GM23338 (cell line): ENCODE measurements at regions not wholly inside any gene's neighbourhood (a gene's known extent, or its start where the extent isn't known, plus 50 kb on each side); places are given as distances from the start of the nearest gene placed in this dataset.

Experiments
- ATAC-seq: fragments of 200-7000 bp; cut with Tn5 transposase; 3 replicates; pipeline ENCODE4 v1.9.1; 2020
- DNase-seq: peaks from one replicate; pipeline ENCODE4 v3.0.0-alpha.2; 2015; ENCODE audit warnings: low spot score
- H2AFZ ChIP-seq: fragments of 200-600 bp; sonication (generic); 2 replicates; pipeline ENCODE4 v1.8.0; 2016; ENCODE audit warnings: antibody characterized with exemption, mild to moderate bottlenecking, moderate library complexity
- H3F3A ChIP-seq: fragments of 200-600 bp; sonication (generic); replicated peaks from 2 replicates; pipeline ENCODE4 v1.8.0; 2017; ENCODE audit warnings: antibody characterized with exemption, mixed run types, low read depth
- H3K27ac ChIP-seq: fragments of 200-600 bp; sonication (generic); 2 replicates; pipeline ENCODE4 v1.6.1; 2016; ENCODE audit warnings: low read depth
- H3K27me3 ChIP-seq: fragments of 200-600 bp; sonication (generic); 2 replicates; pipeline ENCODE4 v1.8.0; 2016; ENCODE audit warnings: mild to moderate bottlenecking, mixed run types, moderate library complexity; ENCODE audit not compliant: insufficient read depth
- H3K36me3 ChIP-seq: fragments of 200-600 bp; sonication (generic); 2 replicates; pipeline ENCODE4 v1.8.0; 2016; ENCODE audit warnings: mild to moderate bottlenecking; ENCODE audit not compliant: insufficient read depth
- H3K4me1 ChIP-seq: fragments of 200-600 bp; sonication (generic); 2 replicates; pipeline ENCODE4 v1.8.0; 2016; ENCODE audit warnings: mild to moderate bottlenecking, moderate library complexity; ENCODE audit not compliant: insufficient read depth
- H3K4me2 ChIP-seq: fragments of 200-600 bp; sonication (generic); 2 replicates; pipeline ENCODE4 v1.7.1; 2017; ENCODE audit warnings: mixed run types
- H3K4me3 ChIP-seq: fragments of 200-600 bp; sonication (generic); 2 replicates; pipeline ENCODE4 v1.6.1; 2016; ENCODE audit warnings: mixed run types
- H3K79me2 ChIP-seq: fragments of 200-600 bp; sonication (generic); replicated peaks from 2 replicates; pipeline ENCODE4 v1.8.0; 2017; ENCODE audit warnings: mild to moderate bottlenecking; ENCODE audit not compliant: insufficient read depth
- H3K9me2 ChIP-seq: fragments of 200-600 bp; sonication (generic); 2 replicates; pipeline ENCODE4 v1.8.0; 2017; ENCODE audit not compliant: insufficient read depth
- H4K20me1 ChIP-seq: fragments of 200-600 bp; sonication (generic); replicated peaks from 2 replicates; pipeline ENCODE4 v1.8.0; 2017; ENCODE audit warnings: mild to moderate bottlenecking; ENCODE audit not compliant: insufficient read depth
- H3K27ac Mint-ChIP-seq: 2 replicates; pipeline ENCODE4 v1.8.0; 2020; ENCODE audit warnings: inconsistent platforms, mild to moderate bottlenecking, moderate library complexity, mixed read lengths
- H3K27me3 Mint-ChIP-seq: 3 replicates; pipeline ENCODE4 v1.8.0; 2022; ENCODE audit warnings: low read depth, mild to moderate bottlenecking, moderate library complexity, mixed read lengths, inconsistent platforms; ENCODE audit not compliant: insufficient read depth, poor library complexity
- H3K36me3 Mint-ChIP-seq: 3 replicates; pipeline ENCODE4 v1.8.0; 2021; ENCODE audit warnings: low read depth, mild to moderate bottlenecking, inconsistent platforms, moderate library complexity, mixed read lengths
- H3K4me1 Mint-ChIP-seq: 3 replicates; pipeline ENCODE4 v1.8.0; 2020; ENCODE audit warnings: mild to moderate bottlenecking, inconsistent platforms, mixed read lengths
- H3K4me3 Mint-ChIP-seq: 3 replicates; pipeline ENCODE4 v1.8.0; 2021; ENCODE audit warnings: moderate library complexity, mild to moderate bottlenecking, inconsistent platforms, mixed read lengths
- H3K9me3 Mint-ChIP-seq: 3 replicates; pipeline ENCODE4 v1.8.0; 2020; ENCODE audit warnings: moderate library complexity, mild to moderate bottlenecking, inconsistent platforms, mixed read lengths
- CREB1 ChIP-seq: fragments of 250-450 bp; sonication (Bioruptor Pico); IDR thresholded peaks from 2 replicates; pipeline ENCODE4 v1.5.0; 2020; ENCODE audit warnings: low read depth, mild to moderate bottlenecking, moderate library complexity
- EZH2 ChIP-seq: fragments of 200-600 bp; sonication (generic); IDR thresholded peaks from one replicate; pipeline ENCODE4 v1.8.0; 2017; ENCODE audit warnings: antibody characterized with exemption, mild to moderate bottlenecking, low read depth; ENCODE audit not compliant: unreplicated experiment
- EZH2phosphoT487 ChIP-seq: fragments of 200-600 bp; sonication (generic); IDR thresholded peaks from one replicate; pipeline ENCODE4 v1.8.1; 2018; ENCODE audit warnings: antibody characterized with exemption; ENCODE audit not compliant: unreplicated experiment
- JUNB ChIP-seq: IDR thresholded peaks from one replicate; pipeline ENCODE4 v1.6.1; 2016; ENCODE audit warnings: antibody characterized with exemption; ENCODE audit not compliant: unreplicated experiment
- NANOG ChIP-seq: IDR thresholded peaks from 2 replicates; pipeline ENCODE4 v1.6.1; 2016; ENCODE audit warnings: antibody characterized with exemption, borderline replicate concordance
- POLR2AphosphoS5 ChIP-seq: IDR thresholded peaks from 2 replicates; pipeline ENCODE4 v1.6.1; 2016; ENCODE audit warnings: antibody characterized with exemption, low read depth
- STAT1 ChIP-seq: IDR thresholded peaks from one replicate; pipeline ENCODE4 v1.6.1; 2016; ENCODE audit warnings: antibody characterized with exemption; ENCODE audit not compliant: unreplicated experiment
- ZNF114 ChIP-seq: fragments of 250-450 bp; sonication (Bioruptor Pico); IDR thresholded peaks from 2 replicates; pipeline ENCODE4 v1.5.0; 2020; ENCODE audit warnings: mild to moderate bottlenecking, moderate library complexity
- ZNF331 ChIP-seq: fragments of 250-450 bp; sonication (Bioruptor Pico); IDR thresholded peaks from 2 replicates; pipeline ENCODE4 v1.5.0; 2020; ENCODE audit warnings: low read depth, mild to moderate bottlenecking, moderate library complexity
- TF ChIP-seq, protein P1 (sequence below): IDR thresholded peaks from 2 replicates; pipeline ENCODE4 v1.6.1; 2016; ENCODE audit warnings: antibody characterized with exemption
- TF ChIP-seq, protein P2 (sequence below): IDR thresholded peaks from one replicate; pipeline ENCODE4 v1.6.1; 2018; ENCODE audit warnings: antibody characterized with exemption; ENCODE audit not compliant: unreplicated experiment
- TF ChIP-seq, protein P3 (sequence below): fragments of 250-450 bp; sonication (Bioruptor Pico); IDR thresholded peaks from 2 replicates; pipeline ENCODE4 v1.5.0; 2020; ENCODE audit warnings: mild to moderate bottlenecking, moderate library complexity
- TF ChIP-seq, protein P4 (sequence below), 2 experiments: fragments of 200-600 bp in 1 of 2; sonication (generic) in 1 of 2; conservative IDR thresholded peaks; 2 replicates each; pipeline versions ENCODE4 v1.5.1 to v1.6.1; 2016 to 2017; ENCODE audit warnings: antibody characterized with exemption in 2 of 2, low read depth in 2 of 2, mild to moderate bottlenecking in 2 of 2, moderate library complexity in 1 of 2

DNA sequence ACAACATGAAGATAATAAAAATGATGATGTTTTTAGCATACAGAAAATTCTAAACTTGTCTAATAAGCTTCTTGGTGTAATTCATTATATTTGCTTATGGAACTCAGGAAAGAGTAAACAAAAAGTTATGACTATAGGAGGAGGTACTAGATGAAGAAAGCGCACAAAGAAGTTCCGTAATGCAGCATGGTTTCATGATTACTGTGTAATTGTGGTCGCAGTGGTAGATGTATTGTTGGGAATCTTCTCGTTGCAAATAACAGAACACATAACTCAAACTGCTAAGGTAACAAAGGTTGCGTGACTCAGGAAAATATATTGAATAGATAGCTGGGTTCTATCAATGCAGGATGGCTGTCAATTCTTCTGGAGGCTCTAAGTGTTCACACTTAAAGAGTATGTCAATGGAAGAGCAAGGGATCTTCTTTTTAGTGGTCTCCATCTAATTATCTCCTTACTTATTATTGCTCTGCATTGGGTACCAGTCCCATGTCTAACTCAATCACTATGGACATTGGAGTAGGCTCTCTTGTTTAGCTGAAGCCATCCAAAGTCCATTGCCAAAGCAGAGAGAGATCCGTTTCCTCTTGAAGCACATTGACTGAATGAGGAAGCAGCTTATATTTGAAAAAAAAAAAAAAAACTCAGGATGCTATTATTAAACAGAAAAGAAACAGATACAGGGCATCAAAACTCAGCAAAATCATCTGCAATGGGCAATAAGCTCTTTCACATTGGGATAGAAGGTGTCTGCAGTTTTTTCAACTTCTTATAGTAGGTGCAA is 283.4 kb upstream of the ATP2B1 start:
- H3K36me3 ChIP-seq, result no peaks in the 10 kb centered on the region
- Mint-ChIP-seq H3K36me3 (no peaks in the 10 kb centered on the region), H3K27ac (0 out of 2 replicates have a peak overlapping the region, but pooled peaks have one; percentile 4), H3K4me1 (peaks cover 11% of the 10 kb centered on the region; the same call in 2 of the 3 replicates), H3K9me3 (no peaks in the 10 kb centered on the region), H3K4me3 (no peak overlapping the region), H3K27me3 (peaks cover 2% of the 10 kb centered on the region)
- 0 out of 2 replicates have a peak, but pooled peaks cover 2% of the 10 kb centered on the region for H3K9me2 ChIP-seq
- TF ChIP-seq ZNF114 (CRISPR knock-in tag) (no peak), EZH2phosphoT487 (no peak), ZNF331 (CRISPR knock-in tag) (no peak), STAT1 (no peak), CREB1 (CRISPR knock-in tag) (no peak), POLR2AphosphoS5 (no peak), NANOG (no peak), EZH2 (no peak), JUNB (no peak)
- TF ChIP-seq, protein P1, sequence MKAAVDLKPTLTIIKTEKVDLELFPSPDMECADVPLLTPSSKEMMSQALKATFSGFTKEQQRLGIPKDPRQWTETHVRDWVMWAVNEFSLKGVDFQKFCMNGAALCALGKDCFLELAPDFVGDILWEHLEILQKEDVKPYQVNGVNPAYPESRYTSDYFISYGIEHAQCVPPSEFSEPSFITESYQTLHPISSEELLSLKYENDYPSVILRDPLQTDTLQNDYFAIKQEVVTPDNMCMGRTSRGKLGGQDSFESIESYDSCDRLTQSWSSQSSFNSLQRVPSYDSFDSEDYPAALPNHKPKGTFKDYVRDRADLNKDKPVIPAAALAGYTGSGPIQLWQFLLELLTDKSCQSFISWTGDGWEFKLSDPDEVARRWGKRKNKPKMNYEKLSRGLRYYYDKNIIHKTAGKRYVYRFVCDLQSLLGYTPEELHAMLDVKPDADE, result no peak
- TF ChIP-seq, protein P2, sequence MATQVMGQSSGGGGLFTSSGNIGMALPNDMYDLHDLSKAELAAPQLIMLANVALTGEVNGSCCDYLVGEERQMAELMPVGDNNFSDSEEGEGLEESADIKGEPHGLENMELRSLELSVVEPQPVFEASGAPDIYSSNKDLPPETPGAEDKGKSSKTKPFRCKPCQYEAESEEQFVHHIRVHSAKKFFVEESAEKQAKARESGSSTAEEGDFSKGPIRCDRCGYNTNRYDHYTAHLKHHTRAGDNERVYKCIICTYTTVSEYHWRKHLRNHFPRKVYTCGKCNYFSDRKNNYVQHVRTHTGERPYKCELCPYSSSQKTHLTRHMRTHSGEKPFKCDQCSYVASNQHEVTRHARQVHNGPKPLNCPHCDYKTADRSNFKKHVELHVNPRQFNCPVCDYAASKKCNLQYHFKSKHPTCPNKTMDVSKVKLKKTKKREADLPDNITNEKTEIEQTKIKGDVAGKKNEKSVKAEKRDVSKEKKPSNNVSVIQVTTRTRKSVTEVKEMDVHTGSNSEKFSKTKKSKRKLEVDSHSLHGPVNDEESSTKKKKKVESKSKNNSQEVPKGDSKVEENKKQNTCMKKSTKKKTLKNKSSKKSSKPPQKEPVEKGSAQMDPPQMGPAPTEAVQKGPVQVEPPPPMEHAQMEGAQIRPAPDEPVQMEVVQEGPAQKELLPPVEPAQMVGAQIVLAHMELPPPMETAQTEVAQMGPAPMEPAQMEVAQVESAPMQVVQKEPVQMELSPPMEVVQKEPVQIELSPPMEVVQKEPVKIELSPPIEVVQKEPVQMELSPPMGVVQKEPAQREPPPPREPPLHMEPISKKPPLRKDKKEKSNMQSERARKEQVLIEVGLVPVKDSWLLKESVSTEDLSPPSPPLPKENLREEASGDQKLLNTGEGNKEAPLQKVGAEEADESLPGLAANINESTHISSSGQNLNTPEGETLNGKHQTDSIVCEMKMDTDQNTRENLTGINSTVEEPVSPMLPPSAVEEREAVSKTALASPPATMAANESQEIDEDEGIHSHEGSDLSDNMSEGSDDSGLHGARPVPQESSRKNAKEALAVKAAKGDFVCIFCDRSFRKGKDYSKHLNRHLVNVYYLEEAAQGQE, result no peak
- TF ChIP-seq, protein P3, sequence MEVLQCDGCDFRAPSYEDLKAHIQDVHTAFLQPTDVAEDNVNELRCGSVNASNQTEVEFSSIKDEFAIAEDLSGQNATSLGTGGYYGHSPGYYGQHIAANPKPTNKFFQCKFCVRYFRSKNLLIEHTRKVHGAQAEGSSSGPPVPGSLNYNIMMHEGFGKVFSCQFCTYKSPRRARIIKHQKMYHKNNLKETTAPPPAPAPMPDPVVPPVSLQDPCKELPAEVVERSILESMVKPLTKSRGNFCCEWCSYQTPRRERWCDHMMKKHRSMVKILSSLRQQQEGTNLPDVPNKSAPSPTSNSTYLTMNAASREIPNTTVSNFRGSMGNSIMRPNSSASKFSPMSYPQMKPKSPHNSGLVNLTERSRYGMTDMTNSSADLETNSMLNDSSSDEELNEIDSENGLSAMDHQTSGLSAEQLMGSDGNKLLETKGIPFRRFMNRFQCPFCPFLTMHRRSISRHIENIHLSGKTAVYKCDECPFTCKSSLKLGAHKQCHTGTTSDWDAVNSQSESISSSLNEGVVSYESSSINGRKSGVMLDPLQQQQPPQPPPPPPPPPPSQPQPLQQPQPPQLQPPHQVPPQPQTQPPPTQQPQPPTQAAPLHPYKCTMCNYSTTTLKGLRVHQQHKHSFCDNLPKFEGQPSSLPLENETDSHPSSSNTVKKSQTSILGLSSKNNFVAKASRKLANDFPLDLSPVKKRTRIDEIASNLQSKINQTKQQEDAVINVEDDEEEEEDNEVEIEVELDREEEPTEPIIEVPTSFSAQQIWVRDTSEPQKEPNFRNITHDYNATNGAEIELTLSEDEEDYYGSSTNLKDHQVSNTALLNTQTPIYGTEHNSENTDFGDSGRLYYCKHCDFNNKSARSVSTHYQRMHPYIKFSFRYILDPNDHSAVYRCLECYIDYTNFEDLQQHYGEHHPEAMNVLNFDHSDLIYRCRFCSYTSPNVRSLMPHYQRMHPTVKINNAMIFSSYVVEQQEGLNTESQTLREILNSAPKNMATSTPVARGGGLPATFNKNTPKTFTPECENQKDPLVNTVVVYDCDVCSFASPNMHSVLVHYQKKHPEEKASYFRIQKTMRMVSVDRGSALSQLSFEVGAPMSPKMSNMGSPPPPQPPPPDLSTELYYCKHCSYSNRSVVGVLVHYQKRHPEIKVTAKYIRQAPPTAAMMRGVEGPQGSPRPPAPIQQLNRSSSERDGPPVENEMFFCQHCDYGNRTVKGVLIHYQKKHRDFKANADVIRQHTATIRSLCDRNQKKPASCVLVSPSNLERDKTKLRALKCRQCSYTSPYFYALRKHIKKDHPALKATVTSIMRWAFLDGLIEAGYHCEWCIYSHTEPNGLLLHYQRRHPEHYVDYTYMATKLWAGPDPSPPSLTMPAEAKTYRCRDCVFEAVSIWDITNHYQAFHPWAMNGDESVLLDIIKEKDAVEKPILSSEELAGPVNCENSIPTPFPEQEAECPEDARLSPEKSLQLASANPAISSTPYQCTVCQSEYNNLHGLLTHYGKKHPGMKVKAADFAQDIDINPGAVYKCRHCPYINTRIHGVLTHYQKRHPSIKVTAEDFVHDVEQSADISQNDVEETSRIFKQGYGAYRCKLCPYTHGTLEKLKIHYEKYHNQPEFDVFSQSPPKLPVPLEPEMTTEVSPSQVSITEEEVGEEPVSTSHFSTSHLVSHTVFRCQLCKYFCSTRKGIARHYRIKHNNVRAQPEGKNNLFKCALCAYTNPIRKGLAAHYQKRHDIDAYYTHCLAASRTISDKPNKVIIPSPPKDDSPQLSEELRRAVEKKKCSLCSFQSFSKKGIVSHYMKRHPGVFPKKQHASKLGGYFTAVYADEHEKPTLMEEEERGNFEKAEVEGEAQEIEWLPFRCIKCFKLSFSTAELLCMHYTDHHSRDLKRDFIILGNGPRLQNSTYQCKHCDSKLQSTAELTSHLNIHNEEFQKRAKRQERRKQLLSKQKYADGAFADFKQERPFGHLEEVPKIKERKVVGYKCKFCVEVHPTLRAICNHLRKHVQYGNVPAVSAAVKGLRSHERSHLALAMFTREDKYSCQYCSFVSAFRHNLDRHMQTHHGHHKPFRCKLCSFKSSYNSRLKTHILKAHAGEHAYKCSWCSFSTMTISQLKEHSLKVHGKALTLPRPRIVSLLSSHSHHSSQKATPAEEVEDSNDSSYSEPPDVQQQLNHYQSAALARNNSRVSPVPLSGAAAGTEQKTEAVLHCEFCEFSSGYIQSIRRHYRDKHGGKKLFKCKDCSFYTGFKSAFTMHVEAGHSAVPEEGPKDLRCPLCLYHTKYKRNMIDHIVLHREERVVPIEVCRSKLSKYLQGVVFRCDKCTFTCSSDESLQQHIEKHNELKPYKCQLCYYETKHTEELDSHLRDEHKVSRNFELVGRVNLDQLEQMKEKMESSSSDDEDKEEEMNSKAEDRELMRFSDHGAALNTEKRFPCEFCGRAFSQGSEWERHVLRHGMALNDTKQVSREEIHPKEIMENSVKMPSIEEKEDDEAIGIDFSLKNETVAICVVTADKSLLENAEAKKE (CRISPR knock-in tag), result no peak
- TF ChIP-seq, protein P4, sequence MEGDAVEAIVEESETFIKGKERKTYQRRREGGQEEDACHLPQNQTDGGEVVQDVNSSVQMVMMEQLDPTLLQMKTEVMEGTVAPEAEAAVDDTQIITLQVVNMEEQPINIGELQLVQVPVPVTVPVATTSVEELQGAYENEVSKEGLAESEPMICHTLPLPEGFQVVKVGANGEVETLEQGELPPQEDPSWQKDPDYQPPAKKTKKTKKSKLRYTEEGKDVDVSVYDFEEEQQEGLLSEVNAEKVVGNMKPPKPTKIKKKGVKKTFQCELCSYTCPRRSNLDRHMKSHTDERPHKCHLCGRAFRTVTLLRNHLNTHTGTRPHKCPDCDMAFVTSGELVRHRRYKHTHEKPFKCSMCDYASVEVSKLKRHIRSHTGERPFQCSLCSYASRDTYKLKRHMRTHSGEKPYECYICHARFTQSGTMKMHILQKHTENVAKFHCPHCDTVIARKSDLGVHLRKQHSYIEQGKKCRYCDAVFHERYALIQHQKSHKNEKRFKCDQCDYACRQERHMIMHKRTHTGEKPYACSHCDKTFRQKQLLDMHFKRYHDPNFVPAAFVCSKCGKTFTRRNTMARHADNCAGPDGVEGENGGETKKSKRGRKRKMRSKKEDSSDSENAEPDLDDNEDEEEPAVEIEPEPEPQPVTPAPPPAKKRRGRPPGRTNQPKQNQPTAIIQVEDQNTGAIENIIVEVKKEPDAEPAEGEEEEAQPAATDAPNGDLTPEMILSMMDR (conservative IDR thresholded peaks at IDR 0.05; ENCODE audit: low read depth in 2 of 2), result no peak
- no peaks in the 10 kb centered on the region for H3F3A ChIP-seq
- no peak overlapping the region for H3K4me2 ChIP-seq
- H3K4me1 ChIP-seq, result peaks cover 9% of the 10 kb centered on the region; the same call in 1 of the 2 replicates
- no peak overlapping the region for H3K4me3 ChIP-seq
- no peak overlapping the region for H2AFZ ChIP-seq
- DNase-seq (no peak), ATAC-seq (no peak)
- no peaks in the 10 kb centered on the region for H4K20me1 ChIP-seq
- no peaks in the 10 kb centered on the region for H3K27me3 ChIP-seq
- no peak overlapping the region for H3K27ac ChIP-seq
- H3K79me2 ChIP-seq, result no peaks in the 10 kb centered on the region
